Subcutaneous abdominal adipose tissue (tissue), 5 donors: ENCODE measurements at regions not wholly inside any gene's neighbourhood (a gene's known extent, or its start where the extent isn't known, plus 50 kb on each side); places are given as distances from the start of the nearest gene placed in this dataset.

Experiments used
- H3K27ac ChIP-seq: one replicate; pipeline ENCODE4 v1.7.0; 2013; ENCODE audit warnings: low read depth, mild to moderate bottlenecking, inconsistent platforms, low read length, moderate library complexity
- H3K27me3 ChIP-seq, 5 donors: one replicate each; pipeline ENCODE4 v1.7.0; 2013; ENCODE audit warnings: low read length in 5 of 5, inconsistent platforms in 1 of 5; ENCODE audit not compliant: control insufficient read depth in 5 of 5, insufficient read depth in 4 of 5
- H3K36me3 ChIP-seq, 5 donors: one replicate each; pipeline ENCODE4 v1.7.0; 2013; ENCODE audit warnings: low read length in 5 of 5; ENCODE audit not compliant: control insufficient read depth in 5 of 5, insufficient read depth in 5 of 5
- H3K4me1 ChIP-seq, 5 donors: one replicate each; pipeline ENCODE4 v1.7.0; 2013; ENCODE audit warnings: low read length in 5 of 5, mild to moderate bottlenecking in 3 of 5, moderate library complexity in 1 of 5; ENCODE audit not compliant: control insufficient read depth in 5 of 5, insufficient read depth in 5 of 5
- H3K4me3 ChIP-seq, 5 donors: one replicate each; pipeline ENCODE4 v1.7.0; 2013; ENCODE audit warnings: low read length in 5 of 5, low read depth in 1 of 5
- H3K9ac ChIP-seq, 5 donors: one replicate each; pipeline ENCODE4 v1.7.0; 2013; ENCODE audit warnings: low read length in 5 of 5, mild to moderate bottlenecking in 4 of 5, moderate library complexity in 3 of 5
- H3K9me3 ChIP-seq, 5 donors: one replicate each; pipeline ENCODE4 v1.7.0; 2013; ENCODE audit warnings: low read length in 5 of 5; ENCODE audit not compliant: control insufficient read depth in 5 of 5
- donor health status: healthy.
- donor health status: healthy.
- donor health status: healthy.
- donor health status: healthy.
- donor health status: healthy.

GRCh38 chr10:33496096-33496495 is 161.6 kb upstream of the NRP1 start:
- H3K9me3 ChIP-seq, result no peaks in the 10 kb centered on the region
- no peaks in the 10 kb centered on the region for H3K27me3 ChIP-seq
- peaks cover 0 to 10% (median 4%) of the 10 kb centered on the region in 5 donors for H3K4me1 ChIP-seq
- H3K4me3 ChIP-seq, result no peak overlapping the region
- no peaks in the 10 kb centered on the region for H3K36me3 ChIP-seq
- no peak overlapping the region for H3K9ac ChIP-seq
- H3K27ac ChIP-seq, result no peak overlapping the region

DNA sequence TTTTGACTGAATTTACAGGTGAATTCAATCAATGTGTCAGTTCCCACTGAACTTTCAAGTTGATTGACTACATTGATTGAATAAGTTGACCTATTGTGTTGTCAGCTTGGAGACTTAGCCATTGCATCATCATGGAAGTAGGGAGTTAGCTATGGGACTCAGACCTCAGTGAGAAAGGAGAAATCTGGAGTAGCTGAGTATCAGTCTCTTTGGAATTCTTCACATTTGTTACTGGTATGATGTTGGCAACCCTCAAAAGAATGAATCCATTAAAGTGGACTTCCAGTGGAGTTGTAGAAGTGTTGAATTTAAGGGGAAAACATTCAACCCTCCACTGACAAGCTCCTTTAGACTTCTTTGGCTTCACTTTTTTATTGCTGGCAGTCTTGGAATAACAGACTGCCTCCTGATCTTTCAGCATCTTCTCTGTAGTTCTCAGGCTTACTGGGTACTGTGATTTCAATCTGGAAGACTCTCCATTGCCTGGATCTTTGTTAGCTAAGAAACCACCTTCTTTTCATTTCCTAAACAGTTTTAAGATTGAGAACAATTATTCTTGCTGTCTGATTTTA is 160.3 kb upstream of the NRP1 start:
- Histone ChIP-seq H3K27me3 (no peaks in the 10 kb centered on the region), H3K4me3 (no peak overlapping the region), H3K9ac (no peak overlapping the region), H3K9me3 (no peaks in the 10 kb centered on the region), H3K27ac (no peak overlapping the region), H3K4me1 (peaks cover 0 to 10% (median 4%) of the 10 kb centered on the region in 5 donors), H3K36me3 (no peaks in the 10 kb centered on the region)

DNA sequence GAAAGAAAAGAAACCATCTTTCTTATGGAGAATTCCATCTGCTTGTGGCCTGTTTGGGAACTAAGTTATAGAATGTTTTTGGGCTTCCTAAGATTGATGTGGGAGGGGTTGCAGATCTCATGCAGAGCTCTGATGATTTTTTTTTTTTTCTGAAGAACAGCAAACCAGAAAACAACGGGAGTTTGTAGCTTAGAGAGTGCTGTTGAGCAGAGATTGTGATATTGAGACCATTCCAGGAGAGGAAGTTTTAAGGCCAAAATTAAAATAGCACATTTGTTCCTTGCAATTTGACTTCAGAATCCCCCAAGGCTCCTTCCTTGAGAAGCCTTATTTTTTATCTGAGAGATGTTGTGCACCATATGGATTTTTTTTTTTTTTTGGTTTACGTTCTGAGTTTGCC is 159.5 kb upstream of the NRP1 start:
- H3K27ac ChIP-seq, result no peak overlapping the region
- no peaks in the 10 kb centered on the region for H3K27me3 ChIP-seq
- H3K4me3 ChIP-seq, result no peak overlapping the region
- no peaks in the 10 kb centered on the region for H3K9me3 ChIP-seq
- H3K4me1 ChIP-seq, result peaks cover 0 to 10% (median 4%) of the 10 kb centered on the region in 5 donors
- H3K36me3 ChIP-seq, result no peaks in the 10 kb centered on the region
- no peak overlapping the region for H3K9ac ChIP-seq

- no peaks in the 10 kb centered on the region for H3K9me3 ChIP-seq
- no peaks in the 10 kb centered on the region for H3K27me3 ChIP-seq
- H3K27ac ChIP-seq, result no peak overlapping the region
- no peaks in the 10 kb centered on the region for H3K36me3 ChIP-seq
- no peak overlapping the region for H3K9ac ChIP-seq
- peaks cover 0 to 10% (median 4%) of the 10 kb centered on the region in 5 donors for H3K4me1 ChIP-seq
- H3K4me3 ChIP-seq, result no peak overlapping the region
Measured at GRCh38 chr10:33493497-33493896, 159.0 kb upstream of the NRP1 start.

DNA sequence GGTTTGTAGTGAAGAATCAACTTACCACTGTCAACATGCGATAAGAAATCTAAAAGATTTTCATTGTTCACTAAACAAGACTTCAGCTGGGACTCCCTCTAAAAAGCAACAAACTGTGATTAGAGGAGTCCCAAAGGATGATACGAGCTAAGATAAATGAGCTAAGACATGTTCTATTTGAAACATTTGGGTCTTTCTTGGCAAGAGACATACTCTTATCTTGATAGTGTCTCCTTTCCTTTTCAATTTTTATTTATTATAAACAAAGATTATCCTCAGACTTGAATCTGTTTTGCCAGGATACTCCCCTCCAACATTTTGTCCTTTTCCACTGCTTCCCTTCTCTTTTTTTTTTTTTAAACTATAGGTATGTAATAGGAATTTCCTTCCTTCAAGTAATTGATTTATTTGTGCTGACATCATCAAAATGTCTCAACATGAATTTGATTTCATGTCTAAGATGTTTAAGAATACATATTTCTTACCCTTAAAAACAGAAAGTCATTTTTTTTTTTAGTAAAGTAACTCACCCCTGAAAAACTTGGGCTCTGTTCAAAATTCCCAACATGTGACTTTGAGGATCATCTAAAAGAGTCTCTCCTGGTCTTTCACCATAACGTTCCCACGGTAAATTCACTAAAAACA is 158.4 kb upstream of the NRP1 start:
- Histone ChIP-seq H3K4me3 (no peak overlapping the region), H3K9ac (no peak overlapping the region), H3K9me3 (no peaks in the 10 kb centered on the region), H3K36me3 (no peaks in the 10 kb centered on the region), H3K27ac (no peak overlapping the region), H3K4me1 (peaks cover 0 to 10% (median 4%) of the 10 kb centered on the region in 5 donors), H3K27me3 (no peaks in the 10 kb centered on the region)

- Histone ChIP-seq H3K27me3 (no peaks in the 10 kb centered on the region), H3K27ac (no peak overlapping the region), H3K4me3 (no peak overlapping the region), H3K9me3 (no peaks in the 10 kb centered on the region), H3K4me1 (peaks cover 0 to 24% (median 13%) of the 10 kb centered on the region in 5 donors), H3K9ac (no peak overlapping the region), H3K36me3 (no peaks in the 10 kb centered on the region)
Measured at GRCh38 chr10:33489501-33490176, 155.2 kb upstream of the NRP1 start.

- no peaks in the 10 kb centered on the region for H3K9me3 ChIP-seq
- H3K9ac ChIP-seq, result no peak overlapping the region
- H3K27ac ChIP-seq, result no peak overlapping the region
- H3K36me3 ChIP-seq, result no peaks in the 10 kb centered on the region
- H3K27me3 ChIP-seq, result no peaks in the 10 kb centered on the region
- H3K4me1 ChIP-seq, result peaks cover 0 to 16% (median 10%) of the 10 kb centered on the region in 5 donors
- H3K4me3 ChIP-seq, result no peak overlapping the region
Measured at GRCh38 chr10:33487014-33487776, 152.7 kb upstream of the NRP1 start.

DNA sequence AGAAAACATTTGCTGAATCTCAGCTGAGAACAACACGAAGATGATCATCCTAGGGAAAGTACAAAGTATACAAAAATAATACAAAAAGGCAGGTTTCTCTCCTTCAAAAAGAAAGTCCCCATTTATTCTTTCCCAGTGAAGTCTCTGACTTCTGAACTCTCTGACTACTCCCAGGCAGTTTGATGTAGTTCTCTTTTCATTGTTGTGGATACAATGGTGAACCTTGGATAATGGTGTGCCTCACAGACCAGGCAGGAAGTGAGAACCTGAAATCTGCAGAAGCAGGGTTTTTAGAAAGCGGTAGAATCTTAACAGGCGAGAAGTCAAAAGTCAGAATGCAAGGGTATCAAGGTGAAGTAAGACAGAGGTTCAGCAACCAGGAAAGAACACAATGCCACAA is 150.8 kb upstream of the NRP1 start:
- H3K9me3 ChIP-seq, result no peaks in the 10 kb centered on the region
- H3K27me3 ChIP-seq, result no peaks in the 10 kb centered on the region
- peaks cover 0 to 16% (median 10%) of the 10 kb centered on the region in 5 donors for H3K4me1 ChIP-seq
- H3K4me3 ChIP-seq, result no peak overlapping the region
- no peaks in the 10 kb centered on the region for H3K36me3 ChIP-seq
- H3K9ac ChIP-seq, result no peak overlapping the region
- no peak overlapping the region for H3K27ac ChIP-seq

DNA sequence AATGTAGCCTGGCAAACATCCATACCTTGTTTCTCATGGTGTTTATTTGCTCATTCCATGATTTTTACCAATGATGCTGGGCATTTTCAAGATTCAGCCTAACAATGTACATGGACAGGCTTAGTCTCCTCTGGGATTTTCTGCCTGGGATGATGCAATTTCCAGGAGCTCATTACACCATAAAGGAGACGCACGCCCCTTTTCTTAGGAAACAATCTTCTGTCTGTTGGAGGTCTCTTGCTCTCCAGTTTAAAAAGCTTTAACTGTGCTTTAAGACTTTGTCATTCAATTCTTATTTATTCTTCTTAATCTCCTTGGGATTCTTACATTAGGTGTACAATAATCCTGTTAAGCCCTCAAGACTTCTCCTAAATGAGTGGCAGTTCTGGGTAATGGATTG is 150.3 kb upstream of the NRP1 start:
- H3K9me3 ChIP-seq, result no peaks in the 10 kb centered on the region
- no peak overlapping the region for H3K4me3 ChIP-seq
- peaks cover 0 to 16% (median 7%) of the 10 kb centered on the region in 5 donors for H3K4me1 ChIP-seq
- no peak overlapping the region for H3K9ac ChIP-seq
- no peak overlapping the region for H3K27ac ChIP-seq
- no peaks in the 10 kb centered on the region for H3K27me3 ChIP-seq
- no peaks in the 10 kb centered on the region for H3K36me3 ChIP-seq

- no peak overlapping the region for H3K27ac ChIP-seq
- peaks cover 0 to 16% (median 7%) of the 10 kb centered on the region in 5 donors for H3K4me1 ChIP-seq
- no peak overlapping the region for H3K4me3 ChIP-seq
- H3K27me3 ChIP-seq, result no peaks in the 10 kb centered on the region
- no peak overlapping the region for H3K9ac ChIP-seq
- no peaks in the 10 kb centered on the region for H3K9me3 ChIP-seq
- H3K36me3 ChIP-seq, result no peaks in the 10 kb centered on the region
Measured at GRCh38 chr10:33483816-33484190, 149.3 kb upstream of the NRP1 start.
